Stimulated activated CD8-positive, alpha-beta memory T cell treated with anti-CD3 and anti-CD28 coated beads, Interleukin-2, amount 100 ng/mL, for 48 hours (primary cell): ENCODE measurements at regions not wholly inside any gene's neighbourhood (a gene's known extent, or its start where the extent isn't known, plus 50 kb on each side); places are given as distances from the start of the nearest gene placed in this dataset.
"Not testable (repeated sequence)": the region's sequence is repeated elsewhere in the genome, so short reads cannot be mapped to it uniquely, and the experiment has no call there.

Experiments used
- DNase-seq, 2 donors: peaks; one replicate each; pipeline ENCODE4 v3.0.0-alpha.2; 2020; ENCODE audit warnings: low read depth in 2 of 2

DNA sequence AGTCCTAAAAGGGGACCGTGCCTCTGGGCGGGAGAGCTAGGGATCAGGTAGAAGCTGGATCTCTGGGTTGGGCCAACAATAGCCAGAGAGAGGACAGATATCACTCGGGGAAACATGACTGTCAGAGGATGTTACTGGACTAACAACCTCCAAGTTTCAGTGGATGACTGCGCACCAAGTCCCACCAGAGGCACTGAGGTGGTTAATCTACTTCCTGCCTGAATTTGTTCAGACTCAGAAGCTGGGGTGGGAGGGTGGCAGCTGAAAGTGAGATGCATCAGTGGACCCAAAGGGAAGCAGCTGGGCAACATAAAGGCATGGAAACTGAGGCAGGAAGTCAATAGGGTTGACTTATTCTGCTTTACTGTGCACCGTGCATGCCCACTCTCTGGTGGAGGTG is 130.1 kb upstream of the SLC44A1 start:
- DNase-seq, result no peak

GRCh38 chr9:105114964-105115728 is 129.3 kb upstream of the SLC44A1 start:
- no peak for DNase-seq

DNA sequence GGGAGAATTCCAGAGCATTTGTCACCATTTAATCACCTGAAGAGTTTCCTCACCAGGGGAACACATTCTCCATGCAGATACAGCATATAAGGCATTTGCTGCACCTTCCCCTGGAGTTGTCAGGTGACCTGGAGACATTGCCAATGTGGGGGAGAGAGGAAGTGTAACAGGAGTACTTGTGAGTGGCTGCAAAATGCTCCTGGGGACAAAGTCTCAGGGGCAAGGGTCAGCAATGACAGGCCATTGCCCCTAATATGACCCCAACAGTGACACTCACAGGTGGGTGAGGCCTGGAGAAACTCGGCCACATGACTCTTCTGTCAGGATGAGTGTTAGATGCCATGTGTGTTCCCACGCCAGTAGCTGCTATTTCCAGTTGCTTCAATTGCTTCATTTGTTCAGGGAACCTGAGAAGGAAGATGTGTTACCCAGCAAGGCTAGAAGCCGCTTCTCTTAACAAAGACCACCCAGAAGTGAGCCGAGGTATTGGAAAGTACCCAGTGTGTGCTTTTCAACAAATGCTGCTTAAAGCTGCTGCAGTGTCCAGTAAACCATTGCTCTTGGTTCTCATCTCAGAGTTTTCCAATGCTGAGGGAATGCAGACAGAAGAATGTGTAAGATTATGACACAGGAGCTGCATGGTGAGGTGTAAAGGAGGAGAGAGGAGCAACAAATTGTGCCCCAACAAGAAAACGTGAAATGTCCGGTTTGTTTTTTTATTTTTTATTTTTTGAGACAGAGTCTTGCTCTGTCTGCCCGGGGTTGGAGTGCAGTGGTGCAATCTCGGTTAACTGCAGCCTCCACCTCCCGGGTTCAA is 128.2 kb upstream of the SLC44A1 start:
- no peak for DNase-seq

DNA sequence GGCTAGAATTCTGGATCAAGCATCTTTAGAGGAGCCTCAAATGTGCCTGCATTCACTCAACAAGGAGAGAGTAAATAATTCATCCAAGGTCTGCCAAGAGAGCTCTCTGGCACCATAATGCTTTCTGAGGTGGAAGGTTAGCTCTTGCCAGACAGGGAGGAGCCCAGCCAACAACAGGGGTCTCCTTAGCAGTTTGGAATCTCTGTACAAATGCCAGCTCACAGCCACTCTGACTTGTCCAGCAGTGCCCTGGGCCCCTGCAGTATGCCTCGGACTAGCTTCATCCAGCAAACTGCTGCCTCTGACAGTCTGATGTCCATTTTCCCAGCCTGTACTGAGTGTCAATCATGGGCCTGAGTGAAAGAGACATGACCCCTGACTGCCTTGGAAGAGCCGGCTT is 127.2 kb upstream of the SLC44A1 start:
- DNase-seq, result no peak

DNA sequence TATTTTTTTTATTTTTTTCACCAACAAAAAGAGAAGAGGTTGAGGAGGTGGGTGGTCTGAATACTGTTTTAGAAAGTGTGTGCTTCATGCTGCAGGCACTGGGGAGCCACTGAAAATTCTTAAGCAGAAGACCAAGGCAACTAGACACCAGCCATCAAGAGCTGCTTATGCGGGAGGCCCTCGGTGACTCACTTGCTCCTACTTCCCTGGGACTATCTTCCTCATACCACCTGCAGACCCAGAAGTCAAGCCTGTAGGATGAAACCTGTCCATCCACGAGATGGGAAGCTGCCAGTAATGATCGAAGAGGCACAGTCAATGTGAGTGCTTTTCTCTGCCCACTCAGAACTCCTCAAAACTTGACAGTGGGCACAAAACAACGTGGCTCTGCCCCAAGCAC is 125.8 kb upstream of the SLC44A1 start:
- no peak for DNase-seq

GRCh38 chr9:105119156-105119555 is 125.3 kb upstream of the SLC44A1 start:
- no peak for DNase-seq

DNA sequence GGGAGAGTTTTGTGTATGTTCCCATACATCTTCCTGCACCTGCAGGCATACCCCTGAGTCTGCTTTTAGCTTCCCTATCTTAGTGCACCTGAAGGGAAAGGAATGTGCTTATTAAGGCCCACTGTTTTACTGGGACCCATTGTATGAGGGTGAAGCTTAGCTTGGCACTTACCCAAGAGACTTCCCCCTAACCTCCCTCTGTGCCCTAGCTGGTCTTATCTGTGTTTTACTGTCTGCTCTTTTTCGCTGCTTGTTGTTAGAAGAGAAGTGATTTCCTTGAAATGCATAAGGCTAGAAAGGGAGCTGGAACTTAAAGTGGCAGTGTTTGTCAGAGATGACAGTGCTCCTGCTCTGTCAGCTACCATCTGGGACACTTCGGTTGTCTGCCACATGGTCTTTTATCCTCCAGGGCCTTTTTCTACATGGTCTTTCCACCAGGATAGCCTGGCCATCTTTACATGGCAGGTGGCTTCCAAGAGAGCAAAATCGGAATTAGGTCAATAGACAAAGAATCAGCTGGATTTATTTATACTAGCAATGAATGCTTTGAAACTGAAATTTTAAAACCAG is 122.5 kb upstream of the SLC44A1 start:
- DNase-seq, result no peak

GRCh38 chr9:105124598-105124997 is 119.9 kb upstream of the SLC44A1 start:
- DNase-seq, result not testable (repeated sequence)

DNA sequence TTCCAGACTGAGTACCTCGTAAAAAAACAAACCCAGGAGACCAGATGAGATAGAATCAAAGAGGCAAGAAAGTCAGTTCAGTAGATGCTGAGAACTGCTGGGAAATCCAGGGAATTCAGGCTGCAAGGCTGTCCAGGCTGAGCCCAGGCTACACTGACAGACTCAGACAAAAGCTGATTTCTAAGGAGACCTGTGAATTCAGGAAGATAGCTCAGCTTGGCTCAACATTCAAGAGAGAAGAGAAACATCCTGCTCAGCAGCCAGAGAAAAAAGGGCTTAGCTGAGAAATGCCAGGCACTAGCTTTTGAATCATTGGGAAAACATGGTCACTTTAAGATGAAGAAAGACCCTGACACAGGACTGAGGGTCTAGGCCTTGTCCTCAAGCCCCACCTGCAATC is 118.2 kb upstream of the SLC44A1 start:
- DNase-seq, result no peak

- DNase-seq, result no peak
These were observed 116.6 kb upstream of the SLC44A1 start for GRCh38 chr9:105127863-105128220.

GRCh38 chr9:105128908-105129600 is 115.4 kb upstream of the SLC44A1 start:
- DNase-seq, result no peak

- no peak for DNase-seq
These were observed 114.7 kb upstream of the SLC44A1 start for GRCh38 chr9:105129731-105130130.

DNA sequence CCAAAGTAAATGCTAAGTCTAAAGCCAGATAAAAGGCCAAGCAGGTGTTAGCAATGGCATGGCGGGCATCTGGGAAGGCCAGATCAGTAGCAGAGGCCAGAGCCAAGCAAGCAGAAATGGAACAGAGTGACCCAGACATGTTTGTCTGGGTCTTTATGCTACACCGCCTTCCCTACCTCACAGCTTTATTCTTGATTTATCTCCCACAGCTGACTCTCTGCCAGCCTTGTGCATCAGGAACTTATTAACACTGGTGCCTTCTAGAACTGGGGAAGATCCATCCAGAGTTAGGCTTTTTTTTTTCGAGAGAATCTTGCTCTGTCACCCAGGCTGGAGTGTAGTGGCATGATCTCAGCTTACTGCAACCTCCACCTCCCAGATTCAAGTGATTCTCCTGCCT is 112.5 kb upstream of the SLC44A1 start:
- DNase-seq, result no peak

DNA sequence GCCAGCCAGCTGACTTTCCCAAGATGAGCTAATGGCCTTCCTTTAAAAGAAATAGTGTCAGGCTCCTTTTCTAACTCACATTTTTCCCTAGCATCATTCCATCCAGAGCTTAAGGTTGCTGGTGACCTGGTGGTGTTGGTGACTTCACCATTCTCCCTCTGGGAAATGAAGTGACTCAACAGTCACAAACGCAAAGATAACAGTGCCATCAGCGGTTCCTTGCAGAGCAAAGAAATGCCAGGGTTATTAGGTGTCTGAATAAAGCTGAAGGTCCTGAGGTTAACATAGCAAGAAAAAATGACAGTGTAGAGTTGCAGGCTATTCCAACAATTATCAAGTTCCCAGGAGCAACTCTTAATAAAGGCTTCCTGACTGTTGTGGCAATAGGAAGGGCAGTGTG is 111.8 kb upstream of the SLC44A1 start:
- no peak for DNase-seq

DNA sequence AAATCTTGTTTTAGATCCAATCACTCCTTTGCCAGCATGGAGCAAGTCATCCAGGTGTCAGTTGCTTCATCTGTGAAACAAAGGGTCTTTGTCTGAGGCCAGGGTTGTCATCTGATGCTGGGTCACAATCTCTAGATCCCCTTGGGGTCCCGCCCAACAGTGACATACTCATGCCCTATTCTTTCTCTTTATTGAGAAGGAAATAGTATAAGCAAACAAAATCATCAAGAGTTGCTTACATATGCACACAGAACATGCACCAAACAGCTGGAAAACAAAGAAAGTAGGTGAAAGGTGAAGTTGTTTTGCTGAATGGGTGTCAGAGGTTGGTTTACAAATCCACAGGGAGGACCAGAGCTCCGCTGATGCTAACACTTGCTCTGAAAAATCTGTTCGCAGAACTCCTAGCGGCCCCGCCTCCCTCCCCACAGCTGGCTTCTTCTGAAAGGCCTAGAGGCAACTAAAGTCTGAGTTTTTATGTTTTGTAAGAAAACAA is 106.1 kb upstream of the SLC44A1 start:
- no peak for DNase-seq

GRCh38 chr9:105141146-105141975 is 103.1 kb upstream of the SLC44A1 start:
- DNase-seq, result no peak

- DNase-seq, result no peak
These were observed 102.5 kb upstream of the SLC44A1 start for GRCh38 chr9:105141976-105142250.

DNA sequence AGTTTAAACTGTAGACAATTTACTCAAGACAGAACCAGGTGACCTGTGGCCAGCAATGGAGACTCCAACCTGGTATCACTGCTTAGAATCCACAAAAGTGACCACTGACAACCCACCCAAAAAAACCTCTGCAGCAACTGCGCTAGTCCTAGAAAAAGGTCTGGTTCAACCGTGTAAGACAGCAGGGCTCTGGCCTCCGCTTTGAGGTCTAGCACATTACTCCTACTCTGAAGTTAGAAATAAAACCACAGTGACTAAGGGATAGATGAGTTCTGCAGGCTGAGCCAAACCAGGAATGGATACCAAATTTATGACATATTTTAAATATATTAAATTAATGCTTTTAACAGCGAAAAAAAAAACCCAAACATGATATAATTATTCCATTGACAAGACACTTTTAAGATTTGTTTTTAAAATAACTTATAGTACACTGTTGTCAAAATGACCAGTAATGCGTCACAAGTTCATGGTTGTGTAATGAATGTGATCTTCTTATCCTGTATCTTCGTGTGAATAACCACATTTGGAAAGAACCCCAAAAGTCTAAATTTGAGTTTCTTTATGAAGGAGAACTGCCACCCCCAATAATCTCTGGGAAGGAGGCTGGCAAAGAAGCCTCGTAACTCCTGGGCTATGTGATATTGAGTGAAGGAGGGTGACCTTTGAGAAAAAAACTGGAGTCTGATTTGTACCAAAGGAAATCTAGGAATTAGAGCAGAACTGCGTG is 101.9 kb upstream of the SLC44A1 start:
- no peak for DNase-seq

DNA sequence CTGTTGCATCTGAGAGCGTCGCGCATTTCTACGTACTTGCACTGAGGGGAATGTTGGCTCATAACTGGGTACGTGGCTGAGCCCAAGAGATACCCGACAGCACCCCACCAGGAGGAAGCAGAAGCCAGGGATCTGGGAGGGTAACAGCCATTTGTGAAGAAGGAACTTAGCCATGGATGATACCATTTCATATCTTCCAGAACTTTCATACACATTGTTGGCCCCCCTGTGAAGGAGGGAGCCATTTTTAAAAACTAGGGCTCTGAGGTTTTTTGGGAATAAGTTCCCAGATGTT is 101.4 kb upstream of the SLC44A1 start:
- DNase-seq, result no peak

DNA sequence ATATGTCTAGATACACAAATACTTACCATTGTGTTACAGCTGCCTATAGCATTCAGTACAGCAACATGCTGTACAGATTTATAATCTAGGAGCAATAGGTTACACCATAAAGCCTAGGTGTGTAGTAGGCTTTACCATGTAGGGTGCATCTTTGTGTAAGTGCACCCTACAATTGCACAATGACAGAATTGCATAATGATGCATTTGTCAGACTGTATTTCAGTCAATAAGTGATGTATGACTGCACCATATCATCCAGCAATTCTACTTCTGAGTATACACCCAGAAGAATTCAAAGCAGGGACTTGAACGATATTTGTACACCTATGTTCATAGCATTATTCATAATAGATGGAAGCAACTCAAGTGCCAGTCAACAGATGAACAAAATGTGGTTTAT is 100.4 kb upstream of the SLC44A1 start:
- DNase-seq, result no peak

GRCh38 chr9:105144841-105145240 is 99.6 kb upstream of the SLC44A1 start:
- no peak for DNase-seq
